Endothelial cell of umbilical vein (primary cell): ENCODE measurements at regions not wholly inside any gene's neighbourhood (a gene's known extent, or its start where the extent isn't known, plus 50 kb on each side); places are given as distances from the start of the nearest gene placed in this dataset.
A peak's percentile ranks its signal among the peaks of the same experiment; 100 is the strongest.

Experiments
- BruUV-seq: library from RNA; stranded (reverse); fragments of 400-500 nt; replicated peaks from 2 replicates; lab custom pipeline; 2021; lab: Mats Ljungman, UMichigan
- CTCF ChIA-PET: fragments of 300-600, 350-600 bp; sonication (Branson Sonifier 250); formaldehyde crosslinking; loops from one replicate; lab custom pipeline; 2021; ENCODE audit warnings: antibody characterized with exemption, inconsistent platforms; lab: Charles Lee
- POLR2A ChIA-PET: fragments of 300-600, 350-600 bp; sonication (Branson Sonifier 250); formaldehyde crosslinking; loops from one replicate; lab custom pipeline; 2021; ENCODE audit warnings: antibody characterized with exemption, inconsistent platforms; lab: Charles Lee
- DNase-seq: peaks from one replicate; pipeline ENCODE4 v3.0.0-alpha.2; 2011; ENCODE audit warnings: low read depth, low spot score
- FAIRE-seq: peaks from 2 replicates; lab custom pipeline; 2011; peaks lifted over from hg19 to GRCh38; lab: Jason Lieb, UNC
- H2AFZ ChIP-seq: 2 replicates; pipeline ENCODE4 v1.6.0; 2012; ENCODE audit warnings: low read depth, low read length, control low read depth, inconsistent platforms
- H3K27ac ChIP-seq: 2 replicates; pipeline ENCODE4 v1.5.1; 2011; ENCODE audit warnings: low read depth, mild to moderate bottlenecking, control low read depth, low read length, moderate library complexity; ENCODE audit not compliant: insufficient read depth
- H3K27me3 ChIP-seq, 2 experiments: 2 replicates each; pipeline versions ENCODE4 v1.6.0 to v1.6.1; 2011; ENCODE audit warnings: low read length in 2 of 2, mixed read lengths in 1 of 2; ENCODE audit not compliant: control insufficient read depth in 2 of 2, insufficient read depth in 2 of 2
- H3K36me3 ChIP-seq, 2 experiments: 2 replicates in 1 of 2; 3 replicates in 1 of 2; pipeline ENCODE4 v1.5.1; 2011; ENCODE audit warnings: low read length in 2 of 2, mild to moderate bottlenecking in 1 of 2, moderate library complexity in 1 of 2; ENCODE audit not compliant: control insufficient read depth in 2 of 2, insufficient read depth in 2 of 2; ENCODE audit errors: extremely low read depth in 1 of 2
- H3K4me1 ChIP-seq: 3 replicates; pipeline ENCODE4 v1.5.1; 2011; ENCODE audit warnings: mild to moderate bottlenecking, low read length; ENCODE audit not compliant: control insufficient read depth, insufficient read depth; ENCODE audit errors: extremely low read depth
- H3K4me2 ChIP-seq: 2 replicates; pipeline ENCODE4 v1.6.1; 2011; ENCODE audit warnings: low read length, control low read depth, mixed read lengths; ENCODE audit not compliant: insufficient read depth
- H3K4me3 ChIP-seq, 3 experiments: fragments of 200-600 bp in 1 of 3; sonication (generic), shearing (Covaris generic) in 1 of 3; replicated peaks in 1 of 3; 2 replicates each; pipeline ENCODE4 v1.5.1; 2011 to 2016; ENCODE audit warnings: control low read depth in 3 of 3, low read length in 3 of 3, mild to moderate bottlenecking in 2 of 3, inconsistent platforms in 1 of 3, low read depth in 1 of 3, moderate library complexity in 1 of 3; ENCODE audit not compliant: insufficient read depth in 1 of 3
- H3K79me2 ChIP-seq: 2 replicates; pipeline ENCODE4 v1.6.0; 2012; ENCODE audit warnings: low read length, inconsistent platforms; ENCODE audit not compliant: control insufficient read depth, insufficient read depth
- H3K9ac ChIP-seq: replicated peaks from 2 replicates; pipeline ENCODE3; 2011; ENCODE audit warnings: low read length, control low read depth; ENCODE audit not compliant: insufficient read depth; ENCODE audit errors: extremely low read depth
- H3K9me1 ChIP-seq: replicated peaks from 3 replicates; pipeline ENCODE4 v1.6.0; 2011; ENCODE audit warnings: mild to moderate bottlenecking, low read length; ENCODE audit not compliant: control insufficient read depth, insufficient read depth; ENCODE audit errors: extremely low read depth
- H3K9me3 ChIP-seq: replicated peaks from 2 replicates; pipeline ENCODE4 v1.5.1; 2012; ENCODE audit warnings: low read length, inconsistent platforms; ENCODE audit not compliant: control insufficient read depth, insufficient read depth
- H4K20me1 ChIP-seq: replicated peaks from 2 replicates; pipeline ENCODE3; 2011; ENCODE audit warnings: mild to moderate bottlenecking, low read length; ENCODE audit not compliant: control insufficient read depth, insufficient read depth; ENCODE audit errors: extremely low read depth
- CTCF ChIP-seq, 2 donors: IDR thresholded peaks; 1 replicate in 1 of 2; 2 replicates in 1 of 2; pipeline ENCODE4 v1.5.1; 2011; ENCODE audit warnings: low read length in 2 of 2, mild to moderate bottlenecking in 2 of 2, moderate library complexity in 2 of 2, control low read depth in 1 of 2, inconsistent platforms in 1 of 2, low read depth in 1 of 2; ENCODE audit not compliant: insufficient read depth in 1 of 2; ENCODE audit errors: extremely low read depth in 1 of 2
- GATA2 ChIP-seq: IDR thresholded peaks from 2 replicates; pipeline ENCODE4 v1.7.0; 2011; ENCODE audit warnings: low read depth, mild to moderate bottlenecking, moderate library complexity, mixed read lengths, low read length; ENCODE audit not compliant: insufficient read length, insufficient read depth
- POLR2AphosphoS5 ChIP-seq: IDR thresholded peaks from 2 replicates; pipeline ENCODE4 v1.6.1; 2012; ENCODE audit warnings: low read depth, mild to moderate bottlenecking, control low read depth, low read length, moderate library complexity; ENCODE audit not compliant: insufficient read depth
- dilution Hi-C: fragments of 300-500 bp; cut with MboI; formaldehyde crosslinking; loops from one replicate; pipeline ENCODE4 v1.15.0; 2019; ENCODE audit warnings: low sequenced_read_pairs; ENCODE audit not compliant: extremely low pct_ligation_motif_present
- intact Hi-C: fragments of 100-400 bp; cut with micrococcal nuclease; formaldehyde crosslinking; loops from one replicate; pipeline ENCODE4 v1.10.0; 2022
- TF ChIP-seq, protein P1 (sequence below): IDR thresholded peaks from 2 replicates; pipeline ENCODE4 v1.6.1; 2011; ENCODE audit not compliant: insufficient read depth, insufficient read length

DNA sequence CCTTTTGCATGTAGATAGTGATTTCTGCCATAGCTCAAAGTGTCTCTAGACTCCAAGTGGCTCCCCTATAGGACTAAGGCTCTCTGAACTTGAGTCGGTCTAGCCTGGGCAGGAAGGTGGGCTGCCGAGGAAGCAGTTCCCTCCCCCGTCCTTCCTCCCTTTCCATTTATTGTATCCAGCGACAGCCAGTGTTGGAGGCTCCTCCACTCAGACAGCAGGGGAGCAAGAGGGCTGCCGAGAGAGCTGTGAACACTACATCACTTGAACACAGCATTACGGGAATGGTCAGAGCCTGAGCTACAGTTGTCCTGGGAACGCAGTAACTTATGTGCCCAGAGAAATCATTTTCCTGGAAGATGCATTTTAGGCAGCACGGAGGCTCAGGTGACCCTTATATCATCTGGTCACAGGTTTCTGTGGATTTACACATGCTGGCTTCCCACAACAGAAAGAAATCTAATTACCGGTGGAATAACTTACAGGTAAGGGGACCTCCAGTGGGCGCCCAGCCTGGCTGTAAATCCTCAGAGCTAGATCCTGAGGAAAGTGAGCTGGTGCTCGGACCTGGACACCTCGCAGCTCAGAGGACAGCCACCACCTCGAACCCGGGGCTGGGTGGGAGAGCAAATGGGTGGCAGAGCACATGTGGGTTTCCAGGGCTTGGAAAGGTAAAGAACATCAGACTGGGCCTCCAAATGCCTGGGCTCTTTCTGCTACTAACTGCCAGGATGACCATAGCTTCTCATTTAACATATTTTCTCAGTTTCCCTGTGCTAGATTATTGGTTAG, 197.1 kb downstream of the UACA start:
- peak; percentile 47 for FAIRE-seq
- H3K4me2 ChIP-seq: peak overlapping the region; percentile 16
- CTCF ChIA-PET: interaction anchor here (1.0 to 1.9 kb wide), 7 partner anchors 15 to 1178 kb away, joined by 3 to 9 read pairs (median 5); no protein-coding TSS in a partner anchor
- H3K27ac ChIP-seq: no peak overlapping the region
- no peaks in the 10 kb centered on the region for H3K9me3 ChIP-seq
- H4K20me1 ChIP-seq: no peaks in the 10 kb centered on the region
- intact Hi-C loops: loop anchor here (5.0 to 10.0 kb wide), 3 partner anchors 71 to 159 kb away; no protein-coding TSS in a partner anchor
- H3K4me1 ChIP-seq: no peaks in the 10 kb centered on the region
- dilution Hi-C loops: no loop called here
- H2AFZ ChIP-seq: peak overlapping the region; percentile 7
- H3K4me3 ChIP-seq: no peak overlapping the region
- H3K27me3 ChIP-seq: no peaks in the 10 kb centered on the region
- no peak overlapping the region for H3K9ac ChIP-seq
- H3K36me3 ChIP-seq: no peaks in the 10 kb centered on the region
- BruUV-seq: no TSS peak
- H3K9me1 ChIP-seq: no peaks in the 10 kb centered on the region
- DNase-seq: peak; percentile 69
- H3K79me2 ChIP-seq: no peaks in the 10 kb centered on the region
- TF ChIP-seq, protein P1, sequence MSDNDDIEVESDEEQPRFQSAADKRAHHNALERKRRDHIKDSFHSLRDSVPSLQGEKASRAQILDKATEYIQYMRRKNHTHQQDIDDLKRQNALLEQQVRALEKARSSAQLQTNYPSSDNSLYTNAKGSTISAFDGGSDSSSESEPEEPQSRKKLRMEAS: no peak
- TF ChIP-seq POLR2AphosphoS5 (no peak), CTCF (IDR thresholded peaks at IDR 0.05; ENCODE audit: extremely low read depth in 1 of 2, insufficient read depth in 1 of 2, low read depth in 1 of 2, low read length in 2 of 2) (peak in 1 of 2 donors; percentile 31), GATA2 (no peak)
- POLR2A ChIA-PET: no interaction called here
